Breast epithelium (tissue), 4 donors: ENCODE measurements at regions not wholly inside any gene's neighbourhood (a gene's known extent, or its start where the extent isn't known, plus 50 kb on each side); places are given as distances from the start of the nearest gene placed in this dataset.

Source experiments
- DNase-seq, 2 donors: peaks; one replicate each; pipeline ENCODE4 v3.0.0-alpha.2; 2019; ENCODE audit warnings: low spot score in 2 of 2
- H3K27ac ChIP-seq, 2 donors: fragments of 200-600 bp; sonication (generic) in 1 of 2; one replicate each; pipeline ENCODE4 v1.5.1; 2016 to 2019; ENCODE audit warnings: mild to moderate bottlenecking in 1 of 2
- H3K27me3 ChIP-seq, 2 donors: fragments of 200-600 bp; sonication (generic) in 1 of 2; one replicate each; pipeline versions ENCODE4 v1.5.1 to v1.6.0; 2017 to 2019; ENCODE audit warnings: control low read depth in 1 of 2, mild to moderate bottlenecking in 1 of 2
- H3K36me3 ChIP-seq: fragments of 200-600 bp; one replicate; pipeline ENCODE4 v1.5.1; 2019
- H3K4me1 ChIP-seq, 2 donors: fragments of 200-600 bp; sonication (generic); one replicate each; pipeline ENCODE4 v1.5.1; 2016 to 2019; ENCODE audit warnings: control low read depth in 1 of 2
- H3K4me3 ChIP-seq, 3 donors: fragments of 200-600 bp; sonication (generic); 1 replicate in 2 of 3; 2 replicates in 1 of 3; pipeline ENCODE4 v1.5.1; 2016 to 2019; ENCODE audit warnings: mild to moderate bottlenecking in 3 of 3, moderate library complexity in 2 of 3
- H3K9me3 ChIP-seq, 2 donors: fragments of 200-600 bp; sonication (generic) in 1 of 2; one replicate each; pipeline ENCODE4 v1.5.1; 2016 to 2019; ENCODE audit warnings: control low read depth in 1 of 2
- POLR2A ChIP-seq: fragments of 450-650 bp; IDR thresholded peaks from one replicate; pipeline ENCODE4 v1.6.1; 2016; ENCODE audit warnings: antibody characterized with exemption, mild to moderate bottlenecking, moderate library complexity
- POLR2AphosphoS5 ChIP-seq, 3 donors: sonication (generic); formaldehyde crosslinking; IDR thresholded peaks; one replicate each; pipeline ENCODE4 v1.6.1; 2017; ENCODE audit warnings: antibody characterized with exemption in 3 of 3
- intact Hi-C: fragments of 100-400 bp; cut with DNase I; formaldehyde crosslinking; loops from one replicate; pipeline ENCODE4 v1.15.1; 2023; ENCODE audit warnings: low total_unique reads
- TF ChIP-seq, protein P1 (sequence below), 3 donors: fragments of 450-650 bp; IDR thresholded peaks; one replicate each; pipeline ENCODE4 v1.5.1; 2016 to 2017; ENCODE audit warnings: antibody characterized with exemption in 3 of 3, mild to moderate bottlenecking in 3 of 3, moderate library complexity in 3 of 3

GRCh38 chr6:54655162-54655561 lies 191.4 kb upstream of the FAM83B start:
- H3K4me3 ChIP-seq = no peak overlapping the region
- no peaks in the 10 kb centered on the region for H3K9me3 ChIP-seq
- no peak for TF ChIP-seq POLR2A
- TF ChIP-seq POLR2AphosphoS5 (IDR thresholded peaks at IDR 0.05) = no peak
- TF ChIP-seq, protein P1, sequence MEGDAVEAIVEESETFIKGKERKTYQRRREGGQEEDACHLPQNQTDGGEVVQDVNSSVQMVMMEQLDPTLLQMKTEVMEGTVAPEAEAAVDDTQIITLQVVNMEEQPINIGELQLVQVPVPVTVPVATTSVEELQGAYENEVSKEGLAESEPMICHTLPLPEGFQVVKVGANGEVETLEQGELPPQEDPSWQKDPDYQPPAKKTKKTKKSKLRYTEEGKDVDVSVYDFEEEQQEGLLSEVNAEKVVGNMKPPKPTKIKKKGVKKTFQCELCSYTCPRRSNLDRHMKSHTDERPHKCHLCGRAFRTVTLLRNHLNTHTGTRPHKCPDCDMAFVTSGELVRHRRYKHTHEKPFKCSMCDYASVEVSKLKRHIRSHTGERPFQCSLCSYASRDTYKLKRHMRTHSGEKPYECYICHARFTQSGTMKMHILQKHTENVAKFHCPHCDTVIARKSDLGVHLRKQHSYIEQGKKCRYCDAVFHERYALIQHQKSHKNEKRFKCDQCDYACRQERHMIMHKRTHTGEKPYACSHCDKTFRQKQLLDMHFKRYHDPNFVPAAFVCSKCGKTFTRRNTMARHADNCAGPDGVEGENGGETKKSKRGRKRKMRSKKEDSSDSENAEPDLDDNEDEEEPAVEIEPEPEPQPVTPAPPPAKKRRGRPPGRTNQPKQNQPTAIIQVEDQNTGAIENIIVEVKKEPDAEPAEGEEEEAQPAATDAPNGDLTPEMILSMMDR (IDR thresholded peaks at IDR 0.05) = no peak
- no peaks in the 10 kb centered on the region for H3K27me3 ChIP-seq
- H3K27ac ChIP-seq = no peak overlapping the region
- intact Hi-C loops = no loop called here
- H3K36me3 ChIP-seq = no peaks in the 10 kb centered on the region
- no peak for DNase-seq
- no peaks in the 10 kb centered on the region for H3K4me1 ChIP-seq

- H3K4me1 ChIP-seq = no peaks in the 10 kb centered on the region
- H3K27ac ChIP-seq = no peak overlapping the region
- no peaks in the 10 kb centered on the region for H3K27me3 ChIP-seq
- no peak for DNase-seq
- no peak overlapping the region for H3K4me3 ChIP-seq
- H3K36me3 ChIP-seq = no peaks in the 10 kb centered on the region
- intact Hi-C loops = no loop called here
- TF ChIP-seq POLR2A (no peak), POLR2AphosphoS5 (IDR thresholded peaks at IDR 0.05) (no peak)
- TF ChIP-seq, protein P1 (IDR thresholded peaks at IDR 0.05) = no peak
- H3K9me3 ChIP-seq = peaks cover 6 to 11% of the 10 kb centered on the region in 2 donors
These were observed 181.3 kb upstream of the FAM83B start for GRCh38 chr6:54665278-54665677.

- Histone ChIP-seq H3K9me3 (no peaks in the 10 kb centered on the region), H3K4me3 (no peak overlapping the region), H3K4me1 (no peaks in the 10 kb centered on the region), H3K36me3 (no peaks in the 10 kb centered on the region), H3K27me3 (no peaks in the 10 kb centered on the region), H3K27ac (no peak overlapping the region)
- no peak for DNase-seq
- TF ChIP-seq POLR2A = no peak
- no peak for TF ChIP-seq POLR2AphosphoS5 (IDR thresholded peaks at IDR 0.05)
- TF ChIP-seq, protein P1 (IDR thresholded peaks at IDR 0.05) = no peak
- intact Hi-C loops = no loop called here
These were observed 166.0 kb upstream of the FAM83B start for GRCh38 chr6:54680531-54680930.

- Histone ChIP-seq H3K27me3 (no peaks in the 10 kb centered on the region), H3K27ac (no peak overlapping the region), H3K4me1 (no peaks in the 10 kb centered on the region), H3K9me3 (no peaks in the 10 kb centered on the region), H3K4me3 (no peak overlapping the region), H3K36me3 (no peaks in the 10 kb centered on the region)
- TF ChIP-seq, protein P1 (IDR thresholded peaks at IDR 0.05) = no peak
- intact Hi-C loops = no loop called here
- DNase-seq = no peak
These were observed 165.3 kb upstream of the FAM83B start for GRCh38 chr6:54681267-54681666.

DNA sequence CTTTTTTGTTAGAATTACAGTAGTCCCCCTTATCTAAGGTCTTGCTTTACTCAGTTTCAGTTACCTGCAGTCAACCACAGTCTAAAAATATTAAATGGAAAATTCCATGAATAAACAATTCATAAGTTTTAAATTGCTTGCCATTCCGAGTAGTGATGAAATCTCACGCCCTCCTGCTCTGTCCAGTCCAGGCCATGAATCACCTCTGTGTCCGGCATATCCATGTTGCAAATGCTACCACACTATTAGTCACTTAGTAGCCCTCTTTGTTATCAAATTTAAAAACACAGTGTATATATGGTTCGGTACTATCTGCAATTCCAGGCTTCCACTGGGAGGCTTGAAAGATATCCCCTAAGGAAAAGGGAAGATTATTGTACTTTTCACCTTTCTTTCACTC lies 164.6 kb upstream of the FAM83B start:
- H3K36me3 ChIP-seq = no peaks in the 10 kb centered on the region
- no peaks in the 10 kb centered on the region for H3K27me3 ChIP-seq
- intact Hi-C loops = loop anchor here (2.0 kb wide), 1 partner anchor 49 kb away; no protein-coding TSS in a partner anchor
- TF ChIP-seq POLR2A (no peak), POLR2AphosphoS5 (IDR thresholded peaks at IDR 0.05) (no peak)
- TF ChIP-seq, protein P1 (IDR thresholded peaks at IDR 0.05) = no peak
- H3K9me3 ChIP-seq = no peaks in the 10 kb centered on the region
- no peak overlapping the region for H3K27ac ChIP-seq
- no peaks in the 10 kb centered on the region for H3K4me1 ChIP-seq
- no peak for DNase-seq
- no peak overlapping the region for H3K4me3 ChIP-seq
